ENCODE measurements at regions not wholly inside any gene's neighbourhood (a gene's known extent, or its start where the extent isn't known, plus 50 kb on each side); places are given as distances from the start of the nearest gene placed in this dataset.
"Not testable (repeated sequence)": the region's sequence is repeated elsewhere in the genome, so short reads cannot be mapped to it uniquely, and the experiment has no call there.

GRCh38 chr2:87660164-87660563 is 87.7 kb upstream of the PLGLB2 start:
- DNase-seq: not testable (repeated sequence)

- peak; percentile 8 for DNase-seq
Measured at GRCh38 chr2:87662316-87663290, 85.3 kb upstream of the PLGLB2 start.

DNA sequence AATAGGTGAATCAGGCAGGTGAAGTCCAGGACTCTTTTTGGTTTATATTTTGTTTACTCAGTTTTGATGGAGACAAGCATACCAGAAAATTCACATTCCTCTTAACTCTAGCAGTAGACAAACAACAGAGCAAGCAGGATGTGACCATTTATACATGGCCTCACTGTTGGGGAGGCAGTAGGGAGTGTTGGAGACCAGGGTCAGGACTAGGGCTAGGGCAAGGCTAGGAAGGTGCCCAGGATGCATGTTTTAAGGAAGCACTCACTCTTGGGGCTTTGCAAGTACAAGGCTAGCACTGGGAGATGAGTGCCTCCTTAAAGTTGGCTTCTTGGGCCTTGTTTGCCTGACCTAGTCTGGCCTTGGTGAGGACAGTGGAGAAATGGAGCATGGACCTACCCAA is 84.5 kb upstream of the PLGLB2 start:
- not testable (repeated sequence) for DNase-seq

GRCh38 chr2:87667027-87667426 is 80.9 kb upstream of the PLGLB2 start:
- not testable (repeated sequence) for DNase-seq

DNA sequence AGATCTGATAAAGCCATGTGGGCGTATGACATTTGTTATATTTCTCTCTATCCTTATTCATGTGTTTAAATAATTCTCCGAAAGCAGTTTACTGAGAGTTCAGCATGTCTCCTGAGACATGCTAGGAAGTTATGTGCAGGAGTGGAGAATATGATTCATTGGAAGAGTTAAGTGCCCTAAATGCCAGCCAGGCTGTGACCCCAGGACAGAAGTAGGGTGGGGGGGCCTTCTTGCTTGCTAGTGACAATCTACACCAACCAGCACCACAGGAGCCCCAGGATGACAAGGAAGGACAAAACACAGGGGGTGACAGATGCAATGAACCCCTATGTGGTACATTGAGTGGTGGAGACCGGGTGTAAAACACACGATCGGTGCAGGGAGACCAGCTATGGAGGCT is 79.5 kb upstream of the PLGLB2 start:
- DNase-seq: not testable (repeated sequence)

DNA sequence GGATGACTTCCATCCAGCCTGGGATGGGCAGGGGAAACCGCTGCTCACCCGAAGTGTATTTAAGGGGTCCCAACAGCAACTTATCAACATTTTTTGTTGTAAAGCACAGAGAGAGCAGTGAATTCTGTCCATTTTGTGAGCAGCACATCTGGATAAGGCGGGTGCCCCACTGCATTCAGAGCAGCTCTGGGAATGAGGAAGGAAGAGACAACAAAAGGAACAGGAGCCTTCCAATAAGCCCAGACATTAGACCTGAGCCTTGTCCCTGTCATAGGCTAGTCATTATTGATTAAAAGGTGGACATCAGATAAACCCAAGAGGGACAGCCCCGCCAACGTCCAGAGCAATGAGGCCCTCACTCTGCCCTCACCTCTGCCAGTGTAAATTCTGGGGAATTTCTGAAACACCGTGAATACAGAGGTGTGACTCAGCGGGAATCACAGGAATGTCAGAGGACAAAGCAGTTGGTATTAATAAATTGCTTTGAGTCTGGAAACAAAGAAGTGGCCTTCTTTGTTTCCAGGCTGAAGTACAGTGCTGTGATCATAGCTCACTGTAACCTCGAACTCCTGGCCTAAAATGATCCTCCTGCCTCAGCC is 78.2 kb upstream of the PLGLB2 start:
- DNase-seq: not testable (repeated sequence)

DNA sequence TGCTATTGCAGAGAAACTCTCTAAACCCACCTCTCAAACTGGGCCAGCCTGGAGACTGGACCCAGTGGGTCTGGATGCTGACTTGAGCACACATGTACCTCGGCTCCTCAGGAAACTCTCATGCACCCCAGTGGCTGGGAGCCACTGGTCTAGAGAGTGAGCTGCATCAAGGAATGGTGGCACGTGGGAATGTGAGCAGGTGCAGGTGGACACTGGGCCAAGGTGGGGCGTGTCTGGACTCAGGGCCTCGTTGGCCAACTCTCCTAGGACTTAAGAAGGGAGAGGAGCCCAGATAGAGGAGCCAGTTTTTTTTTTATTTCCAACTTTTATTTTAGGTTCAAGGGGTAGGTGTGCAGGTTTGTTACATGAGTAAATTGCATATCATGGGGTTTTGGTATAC is 75.5 kb upstream of the PLGLB2 start:
- DNase-seq: not testable (repeated sequence)

DNA sequence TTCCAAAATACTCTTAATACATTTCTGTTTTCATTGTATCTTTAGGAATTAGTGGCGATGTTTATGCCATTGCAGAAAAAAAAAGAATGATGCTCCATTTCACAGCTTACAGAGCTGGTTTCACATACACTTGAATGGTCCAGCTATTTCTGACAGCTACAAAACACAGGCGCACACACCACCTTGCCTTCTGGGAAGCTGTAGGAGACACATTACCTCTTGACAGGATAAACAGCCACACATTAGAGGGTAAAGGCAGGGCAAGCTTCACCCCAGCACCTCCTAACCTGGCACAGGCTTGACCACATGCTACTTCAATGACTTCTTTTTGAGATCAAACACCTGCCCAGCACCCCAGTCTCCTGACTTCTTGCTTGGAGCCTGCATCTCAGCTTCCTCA is 73.2 kb upstream of the PLGLB2 start:
- not testable (repeated sequence) for DNase-seq

DNA sequence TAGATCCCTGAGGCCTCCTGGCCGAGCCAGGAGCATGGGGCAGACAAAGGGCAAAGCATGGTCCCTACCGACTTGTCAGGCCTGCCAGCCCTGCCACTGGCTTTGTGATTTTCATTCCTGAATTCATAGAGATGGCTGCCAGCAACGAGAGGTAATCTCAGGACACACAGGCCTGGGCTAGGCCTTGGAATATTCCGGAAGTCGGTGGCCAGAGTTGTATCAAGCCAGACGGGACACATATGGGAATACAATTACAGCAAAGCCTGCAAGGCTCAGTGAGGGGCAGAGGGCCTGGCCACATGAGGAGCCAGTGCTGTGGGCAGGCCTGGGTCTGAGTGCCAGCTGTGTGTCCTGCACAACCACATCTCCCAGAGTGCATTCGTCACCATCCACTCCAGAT is 72.4 kb upstream of the PLGLB2 start:
- not testable (repeated sequence) for DNase-seq

- not testable (repeated sequence) for DNase-seq
Measured at GRCh38 chr2:87677421-87677923, 70.4 kb upstream of the PLGLB2 start.

- DNase-seq: not testable (repeated sequence)
Measured at GRCh38 chr2:87678742-87679173, 69.1 kb upstream of the PLGLB2 start.

DNA sequence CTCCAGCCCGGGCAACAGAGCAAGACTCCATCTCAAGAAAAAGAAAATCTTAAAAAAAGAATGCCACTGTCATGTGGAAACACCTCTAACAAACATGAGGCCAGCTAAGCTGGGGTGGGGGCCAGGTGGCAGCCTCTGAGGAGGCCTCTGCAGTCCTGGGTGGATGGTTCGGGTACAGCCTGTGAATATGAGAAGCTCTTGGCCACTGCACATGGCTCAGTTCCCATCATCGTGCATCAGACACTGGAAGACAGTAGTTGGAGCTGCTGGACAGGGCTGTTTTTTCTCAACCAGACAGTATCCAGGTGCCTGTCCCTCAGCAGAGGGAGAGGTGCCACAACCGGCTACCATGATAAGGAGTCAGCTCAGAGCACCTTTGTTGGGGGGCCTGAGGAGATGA is 67.9 kb upstream of the PLGLB2 start:
- DNase-seq: not testable (repeated sequence)

GRCh38 chr2:87680691-87681090 is 67.2 kb upstream of the PLGLB2 start:
- DNase-seq: not testable (repeated sequence)

GRCh38 chr2:87683451-87683850 is 64.4 kb upstream of the PLGLB2 start:
- not testable (repeated sequence) for DNase-seq

DNA sequence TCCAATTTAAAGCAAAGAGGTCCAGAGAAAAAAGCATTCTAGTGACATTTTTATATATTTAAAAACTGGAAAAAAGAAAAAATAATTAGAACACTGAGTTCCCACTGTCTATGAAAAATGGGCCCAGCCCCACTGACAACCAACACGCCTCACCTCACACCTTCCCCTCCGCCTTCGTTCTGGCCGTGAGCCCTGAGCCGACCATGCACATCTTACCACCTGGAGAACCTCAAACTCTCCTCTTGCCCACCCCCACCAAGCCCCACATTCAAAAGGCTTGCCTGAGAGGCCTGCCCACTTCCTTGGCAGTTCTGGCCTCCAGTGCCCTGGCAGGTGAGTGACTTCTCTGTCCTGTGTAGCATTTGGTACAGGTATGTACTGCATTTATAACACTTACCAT is 63.9 kb upstream of the PLGLB2 start:
- not testable (repeated sequence) for DNase-seq

GRCh38 chr2:87685558-87685957 is 62.3 kb upstream of the PLGLB2 start:
- not testable (repeated sequence) for DNase-seq

DNA sequence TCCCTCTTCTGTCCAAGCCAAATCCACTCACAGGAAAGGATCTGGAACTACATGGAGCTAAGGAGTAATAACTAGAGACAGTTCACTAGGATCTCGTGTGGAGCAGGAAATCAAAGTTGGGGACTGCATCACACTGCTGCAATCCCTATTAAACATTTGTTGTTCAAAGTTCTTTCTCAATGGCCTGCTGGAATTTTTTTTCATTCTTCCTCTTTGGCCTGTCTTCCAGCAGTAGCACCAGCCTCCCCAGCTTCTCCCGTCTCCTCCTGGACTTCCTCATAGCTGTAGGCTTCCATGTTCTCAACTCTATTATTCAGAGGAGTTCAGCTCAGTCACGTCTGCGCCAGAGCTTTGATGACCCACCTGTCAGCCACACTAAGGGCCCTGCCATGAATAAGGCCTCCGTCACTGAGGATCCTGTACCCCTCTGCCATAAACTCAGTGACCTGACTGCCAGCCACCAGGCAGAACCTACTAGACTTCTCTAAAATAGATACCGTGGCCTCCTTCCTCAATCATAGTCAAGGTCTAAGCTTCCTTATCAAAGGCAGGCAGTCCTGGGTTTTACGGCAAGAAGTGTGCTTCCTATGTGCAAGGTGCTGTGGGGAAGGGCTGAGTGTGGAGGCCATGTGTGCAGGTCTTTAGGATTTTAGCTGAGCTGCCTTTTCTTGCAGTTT is 60.9 kb upstream of the PLGLB2 start:
- not testable (repeated sequence) for DNase-seq

DNA sequence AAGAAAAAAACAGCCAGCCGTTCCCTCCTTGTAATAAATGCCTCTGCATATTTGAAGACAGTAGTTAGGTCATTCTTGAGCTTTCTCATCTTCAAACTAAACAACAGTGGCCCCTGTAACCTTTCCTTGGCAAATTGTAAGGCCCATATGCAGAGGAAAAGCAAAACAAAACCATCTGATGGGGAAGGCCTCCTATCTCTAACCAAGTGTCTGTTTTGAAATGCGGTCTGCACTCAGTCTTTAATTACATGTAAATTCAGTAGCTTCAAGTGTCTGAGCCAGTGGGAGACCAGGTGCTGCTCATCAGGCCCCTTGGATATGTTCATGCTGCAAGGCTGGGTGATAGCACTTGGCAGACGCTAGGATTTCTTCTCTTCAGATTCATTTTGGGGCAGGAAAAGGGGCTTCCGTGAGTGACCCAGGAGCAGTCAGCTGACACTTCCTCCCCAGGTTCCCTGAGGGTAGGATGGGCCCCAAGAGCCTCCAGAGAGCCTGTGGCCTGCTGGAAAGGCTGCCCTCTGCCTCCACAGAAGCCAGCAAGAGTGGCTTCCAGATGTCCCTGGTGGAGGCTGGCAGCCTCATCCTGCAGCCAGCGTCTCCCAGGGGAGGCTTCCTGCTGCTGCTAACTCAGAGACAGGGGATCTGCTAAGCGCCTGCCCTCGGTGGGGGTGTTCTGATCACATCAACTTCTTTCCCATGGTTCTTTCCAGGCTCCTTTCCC is 60.2 kb upstream of the PLGLB2 start:
- DNase-seq: not testable (repeated sequence)

- DNase-seq: not testable (repeated sequence)
Measured at GRCh38 chr2:87691899-87692592, 55.8 kb upstream of the PLGLB2 start.

DNA sequence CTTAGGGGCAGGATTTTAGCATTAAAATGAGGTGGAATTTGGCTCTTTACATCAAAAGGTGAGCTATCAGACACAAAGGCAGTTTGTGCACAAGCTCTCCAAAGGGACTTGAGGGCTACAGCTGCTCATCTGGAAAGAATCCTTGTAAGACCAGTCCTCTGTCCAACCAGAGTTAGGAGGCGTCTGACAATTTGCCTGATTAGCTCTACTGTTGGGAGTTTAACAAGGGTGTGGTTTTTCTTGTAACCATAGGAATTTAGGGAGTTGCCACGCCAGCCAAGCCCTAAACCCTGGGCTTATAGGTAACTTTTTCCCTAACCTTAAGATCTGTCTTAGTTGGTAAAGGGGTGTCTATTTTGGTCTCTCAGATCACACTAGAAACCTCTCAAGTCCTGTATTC is 55.0 kb upstream of the PLGLB2 start:
- not testable (repeated sequence) for DNase-seq

DNA sequence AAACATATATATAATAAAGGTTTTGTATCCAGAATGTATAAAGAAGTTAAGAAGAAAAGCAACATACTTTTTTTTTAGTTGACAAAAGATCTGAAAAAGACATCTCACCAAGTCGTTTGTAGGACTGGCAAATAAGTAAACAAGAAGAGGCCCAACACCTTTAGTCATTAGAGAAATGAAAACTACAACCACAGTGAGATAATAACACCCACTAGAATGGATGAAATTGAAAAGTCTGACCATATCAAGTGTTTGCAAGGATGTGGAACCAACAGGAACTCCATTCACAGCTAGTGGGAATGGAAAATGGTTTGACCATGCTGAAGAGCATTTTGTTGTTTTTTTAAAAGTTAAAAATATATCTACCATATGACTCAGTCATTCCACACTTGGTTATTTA is 54.0 kb upstream of the PLGLB2 start:
- DNase-seq: not testable (repeated sequence)
